Choroid plexus epithelial cell (primary cell): ENCODE measurements at regions not wholly inside any gene's neighbourhood (a gene's known extent, or its start where the extent isn't known, plus 50 kb on each side); places are given as distances from the start of the nearest gene placed in this dataset.
"Not testable (repeated sequence)": the region's sequence is repeated elsewhere in the genome, so short reads cannot be mapped to it uniquely, and the experiment has no call there.

Experiments used
- DNase-seq: peaks from one replicate; pipeline ENCODE4 v3.0.0-alpha.2; 2010; ENCODE audit warnings: low read depth
- H3K4me3 ChIP-seq: 2 replicates; pipeline ENCODE4 v1.5.1; 2011; ENCODE audit warnings: low read depth, mild to moderate bottlenecking, control low read depth, low read length, moderate library complexity
- CTCF ChIP-seq: conservative IDR thresholded peaks from 2 replicates; pipeline ENCODE4 v1.5.1; 2011; ENCODE audit warnings: low read depth, mild to moderate bottlenecking, control low read depth, inconsistent platforms, low read length, moderate library complexity

- no peak overlapping the region for H3K4me3 ChIP-seq
- DNase-seq: no peak
- TF ChIP-seq CTCF: no peak
Measured at GRCh38 chr4:135934026-135934425, 1598.3 kb downstream of the PCDH18 start.

GRCh38 chr4:135927651-135928050, 1604.6 kb downstream of the PCDH18 start:
- DNase-seq: peak; percentile 3
- no peak for TF ChIP-seq CTCF
- H3K4me3 ChIP-seq: no peak overlapping the region

GRCh38 chr4:135921081-135921480, 1611.2 kb downstream of the PCDH18 start:
- no peak for DNase-seq
- TF ChIP-seq CTCF: no peak
- no peak overlapping the region for H3K4me3 ChIP-seq

- DNase-seq: peak; percentile 61
- TF ChIP-seq CTCF: no peak
- H3K4me3 ChIP-seq: no peak overlapping the region
Measured at GRCh38 chr4:135917011-135917410, 1615.3 kb downstream of the PCDH18 start.

- no peak for TF ChIP-seq CTCF
- no peak for DNase-seq
- H3K4me3 ChIP-seq: no peak overlapping the region
Measured at GRCh38 chr4:135900956-135901355, 1631.3 kb downstream of the PCDH18 start.

GRCh38 chr4:135864304-135864703, 1662.7 kb upstream of the PABPC4L start:
- peak; percentile 12 for DNase-seq
- not testable (repeated sequence) for H3K4me3 ChIP-seq

GRCh38 chr4:135840781-135841180, 1639.2 kb upstream of the PABPC4L start:
- TF ChIP-seq CTCF: no peak
- no peak overlapping the region for H3K4me3 ChIP-seq
- no peak for DNase-seq

More at GRCh38 chr4:135864304-135864703, 1662.7 kb upstream of the PABPC4L start:
- peak; percentile 33 for TF ChIP-seq CTCF
